HepG2 (cell line): ENCODE measurements at regions not wholly inside any gene's neighbourhood (a gene's known extent, or its start where the extent isn't known, plus 50 kb on each side); places are given as distances from the start of the nearest gene placed in this dataset.

Experiments
- ATAC-seq: fragments of 200-7000 bp; cut with Tn5 transposase; 3 replicates; pipeline ENCODE4 v1.9.1; 2020; ENCODE audit warnings: mild to moderate bottlenecking, moderate library complexity
- BruUV-seq: library from RNA; stranded (reverse); fragments of 400-500 nt; replicated peaks from 2 replicates; lab custom pipeline; 2021; lab: Mats Ljungman, UMichigan
- CTCF ChIA-PET: fragments of 300-600 bp; formaldehyde crosslinking; extraction: SDS; loops from one replicate; lab custom pipeline; 2021; ENCODE audit warnings: low total read pairs, inconsistent platforms, low intra/inter-chr PET ratio; lab: Yijun Ruan, JAX
- POLR2A ChIA-PET: fragments of 350-600 bp; sonication (Branson Sonifier 250); formaldehyde crosslinking; loops from one replicate; lab custom pipeline; 2020; ENCODE audit warnings: antibody characterized with exemption, inconsistent platforms; lab: Yijun Ruan, JAX
- DNase-seq: peaks from one replicate; pipeline ENCODE4 v3.0.0-alpha.2; 2015; ENCODE audit warnings: low spot score
- FAIRE-seq: peaks from 3 replicates; lab custom pipeline; 2011; peaks lifted over from hg19 to GRCh38; lab: Jason Lieb, UNC
- H2AFZ ChIP-seq: one replicate; pipeline ENCODE4 v1.6.1; 2011; ENCODE audit warnings: low read length, inconsistent platforms
- H3K27ac ChIP-seq: fragments of 300-600 bp; 3 replicates; pipeline ENCODE4 v1.8.0; 2011; ENCODE audit warnings: mixed run types, mild to moderate bottlenecking, mixed read lengths, low read length, inconsistent platforms; ENCODE audit not compliant: insufficient read depth; ENCODE audit errors: extremely low read length
- H3K27me3 ChIP-seq, 2 experiments: fragments of 200-600 bp in 1 of 2; 2 replicates in 1 of 2; 3 replicates in 1 of 2; pipeline versions ENCODE4 v1.6.0 to v1.8.0; 2011; ENCODE audit warnings: low read length in 2 of 2, mild to moderate bottlenecking in 2 of 2, moderate library complexity in 2 of 2, inconsistent platforms in 1 of 2; ENCODE audit not compliant: insufficient read depth in 2 of 2, control insufficient read depth in 1 of 2
- H3K36me3 ChIP-seq, 2 experiments: fragments of 200-600 bp in 1 of 2; replicated peaks in 1 of 2; 2 replicates in 1 of 2; 3 replicates in 1 of 2; pipeline versions ENCODE4 v1.5.1 to v1.8.0; 2011; ENCODE audit warnings: low read length in 2 of 2, inconsistent platforms in 1 of 2; ENCODE audit not compliant: insufficient read depth in 2 of 2, control insufficient read depth in 1 of 2
- H3K4me1 ChIP-seq: 2 replicates; pipeline ENCODE4 v1.5.1; 2012; ENCODE audit warnings: low read length, inconsistent platforms; ENCODE audit not compliant: insufficient read depth
- H3K4me2 ChIP-seq: 2 replicates; pipeline ENCODE4 v1.6.0; 2011; ENCODE audit warnings: low read depth, low read length, inconsistent platforms
- H3K4me3 ChIP-seq, 3 experiments: fragments of 200-600 bp in 1 of 3; sonication (generic), shearing (Covaris generic) in 1 of 3; replicated peaks in 1 of 3; 2 replicates each; pipeline ENCODE4 v1.5.1; 2011 to 2016; ENCODE audit warnings: low read length in 3 of 3, inconsistent platforms in 2 of 3, low read depth in 2 of 3, mild to moderate bottlenecking in 2 of 3, control low read depth in 1 of 3, mixed read lengths in 1 of 3; ENCODE audit not compliant: insufficient read depth in 1 of 3
- H3K79me2 ChIP-seq: one replicate; pipeline ENCODE4 v1.6.1; 2011; ENCODE audit warnings: low read length, inconsistent platforms; ENCODE audit not compliant: insufficient read depth
- H3K9ac ChIP-seq: 2 replicates; pipeline ENCODE4 v1.6.0; 2011; ENCODE audit warnings: mild to moderate bottlenecking, low read depth, low read length, inconsistent platforms; ENCODE audit not compliant: insufficient read depth
- H3K9me3 ChIP-seq: 2 replicates; pipeline ENCODE4 v1.5.1; 2012; ENCODE audit warnings: mild to moderate bottlenecking, low read length
- H4K20me1 ChIP-seq: 2 replicates; pipeline ENCODE4 v1.6.0; 2011; ENCODE audit warnings: inconsistent platforms, mild to moderate bottlenecking, low read length, moderate library complexity; ENCODE audit not compliant: insufficient read depth
- ZNF235 ChIP-seq: sonication (generic); formaldehyde crosslinking; IDR thresholded peaks from 2 replicates; pipeline ENCODE4 v1.8.1; 2023; ENCODE audit warnings: mild to moderate bottlenecking, missing genetic modification reagents, borderline replicate concordance
- WGBS: methylation state at CpG from one replicate; pipeline ENCODE4 v1.1.6; 2017; ENCODE audit warnings: low lambda C conversion rate; 5-methylcytosine and 5-hydroxymethylcytosine counted together
- in situ Hi-C: cut with HindIII; loops from 2 replicates; pipeline ENCODE4 v1.10.0; 2017; ENCODE audit warnings: low pct_unique_long_range_greater_than_20kb; ENCODE audit not compliant: extremely low pct_ligation_motif_present
- intact Hi-C: fragments of 100-400 bp; cut with micrococcal nuclease; formaldehyde crosslinking; loops from one replicate; pipeline ENCODE4 v1.10.0; 2022; ENCODE audit not compliant: unreplicated experiment
- TF ChIP-seq, protein P1 (sequence below): sonication (generic); formaldehyde crosslinking; IDR thresholded peaks from 2 replicates; pipeline ENCODE4 v1.5.0; 2020; ENCODE audit warnings: mild to moderate bottlenecking, missing genetic modification reagents, borderline replicate concordance

DNA sequence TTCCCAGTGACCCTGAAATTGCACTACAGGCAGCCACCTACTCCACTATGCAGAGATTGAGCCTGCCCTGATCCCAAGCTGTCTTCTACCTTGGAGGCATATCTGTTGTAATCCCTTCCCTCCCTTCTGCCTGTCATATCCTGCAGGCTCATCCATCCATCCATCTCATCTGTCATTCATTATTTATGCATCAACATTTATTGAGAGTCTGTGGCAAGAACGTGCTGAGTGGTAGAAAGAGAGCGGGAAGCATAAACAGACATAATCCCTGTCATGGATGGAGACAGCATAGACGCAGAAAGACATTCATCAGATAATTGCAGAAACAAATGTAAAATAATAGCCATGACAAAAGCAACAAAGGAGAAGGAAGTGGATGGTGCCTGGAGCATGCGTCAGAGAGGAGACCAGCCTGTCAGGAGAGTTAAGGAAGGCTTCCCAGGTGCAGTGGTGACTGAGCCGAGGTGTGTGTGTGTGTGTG, 89.5 kb upstream of the CALM2 start:
- no peak overlapping the region for H3K4me3 ChIP-seq
- ChIA-PET POLR2A (interaction anchor here (1.0 kb wide), 1 partner anchor 47 kb away, joined by 3 read pairs; no protein-coding TSS in a partner anchor), CTCF (no interaction called here)
- no peak for FAIRE-seq
- peak; percentile 39 for ATAC-seq
- intact Hi-C loops, result loop anchor here (2.0 to 5.0 kb wide), 2 partner anchors 38 to 277 kb away; no protein-coding TSS in a partner anchor
- TF ChIP-seq, protein P1, sequence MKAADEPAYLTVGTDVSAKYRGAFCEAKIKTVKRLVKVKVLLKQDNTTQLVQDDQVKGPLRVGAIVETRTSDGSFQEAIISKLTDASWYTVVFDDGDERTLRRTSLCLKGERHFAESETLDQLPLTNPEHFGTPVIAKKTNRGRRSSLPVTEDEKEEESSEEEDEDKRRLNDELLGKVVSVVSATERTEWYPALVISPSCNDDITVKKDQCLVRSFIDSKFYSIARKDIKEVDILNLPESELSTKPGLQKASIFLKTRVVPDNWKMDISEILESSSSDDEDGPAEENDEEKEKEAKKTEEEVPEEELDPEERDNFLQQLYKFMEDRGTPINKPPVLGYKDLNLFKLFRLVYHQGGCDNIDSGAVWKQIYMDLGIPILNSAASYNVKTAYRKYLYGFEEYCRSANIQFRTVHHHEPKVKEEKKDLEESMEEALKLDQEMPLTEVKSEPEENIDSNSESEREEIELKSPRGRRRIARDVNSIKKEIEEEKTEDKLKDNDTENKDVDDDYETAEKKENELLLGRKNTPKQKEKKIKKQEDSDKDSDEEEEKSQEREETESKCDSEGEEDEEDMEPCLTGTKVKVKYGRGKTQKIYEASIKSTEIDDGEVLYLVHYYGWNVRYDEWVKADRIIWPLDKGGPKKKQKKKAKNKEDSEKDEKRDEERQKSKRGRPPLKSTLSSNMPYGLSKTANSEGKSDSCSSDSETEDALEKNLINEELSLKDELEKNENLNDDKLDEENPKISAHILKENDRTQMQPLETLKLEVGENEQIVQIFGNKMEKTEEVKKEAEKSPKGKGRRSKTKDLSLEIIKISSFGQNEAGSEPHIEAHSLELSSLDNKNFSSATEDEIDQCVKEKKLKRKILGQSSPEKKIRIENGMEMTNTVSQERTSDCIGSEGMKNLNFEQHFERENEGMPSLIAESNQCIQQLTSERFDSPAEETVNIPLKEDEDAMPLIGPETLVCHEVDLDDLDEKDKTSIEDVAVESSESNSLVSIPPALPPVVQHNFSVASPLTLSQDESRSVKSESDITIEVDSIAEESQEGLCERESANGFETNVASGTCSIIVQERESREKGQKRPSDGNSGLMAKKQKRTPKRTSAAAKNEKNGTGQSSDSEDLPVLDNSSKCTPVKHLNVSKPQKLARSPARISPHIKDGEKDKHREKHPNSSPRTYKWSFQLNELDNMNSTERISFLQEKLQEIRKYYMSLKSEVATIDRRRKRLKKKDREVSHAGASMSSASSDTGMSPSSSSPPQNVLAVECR (CRISPR knock-in tag), result 0 out of 2 replicates have a peak, but pooled peaks have one; percentile 11
- TF ChIP-seq ZNF235 (CRISPR knock-in tag), result no peak
- 0 out of 5 replicates have a peak, but pooled peaks cover 0 to 2% of the 10 kb centered on the region in 2 experiments for H3K27me3 ChIP-seq
- H4K20me1 ChIP-seq, result no peaks in the 10 kb centered on the region
- DNase-seq, result no peak
- peak overlapping the region; percentile 74 for H3K4me2 ChIP-seq
- no TSS peak for BruUV-seq
- no peak overlapping the region for H3K9ac ChIP-seq
- H3K27ac ChIP-seq, result no peak overlapping the region
- in situ Hi-C loops, result no loop called here
- no peaks in the 10 kb centered on the region for H3K36me3 ChIP-seq
- H3K4me1 ChIP-seq, result peaks cover 72% of the 10 kb centered on the region
- H3K9me3 ChIP-seq, result no peaks in the 10 kb centered on the region
- no peak overlapping the region for H2AFZ ChIP-seq
- no peaks in the 10 kb centered on the region for H3K79me2 ChIP-seq
- WGBS, result 21% methylated on average over 5 of the region's 5 CpGs
